Uterus (tissue), 2 donors: ENCODE measurements at regions not wholly inside any gene's neighbourhood (a gene's known extent, or its start where the extent isn't known, plus 50 kb on each side); places are given as distances from the start of the nearest gene placed in this dataset.

Experiments
- POLR2A ChIP-seq, 2 donors: fragments of 450-650 bp; IDR thresholded peaks; one replicate each; pipeline ENCODE4 v1.6.1; 2016; ENCODE audit warnings: antibody characterized with exemption in 2 of 2, mild to moderate bottlenecking in 1 of 2, moderate library complexity in 1 of 2
- TF ChIP-seq, protein P1 (sequence below), 4 experiments: fragments of 200-600 bp in 2 of 4; fragments of 450-650 bp in 2 of 4; sonication (generic) in 2 of 4; IDR thresholded peaks; one replicate each; pipeline ENCODE4 v1.5.1; 2016 to 2019; ENCODE audit warnings: antibody characterized with exemption in 4 of 4, mild to moderate bottlenecking in 2 of 4, moderate library complexity in 1 of 4

DNA sequence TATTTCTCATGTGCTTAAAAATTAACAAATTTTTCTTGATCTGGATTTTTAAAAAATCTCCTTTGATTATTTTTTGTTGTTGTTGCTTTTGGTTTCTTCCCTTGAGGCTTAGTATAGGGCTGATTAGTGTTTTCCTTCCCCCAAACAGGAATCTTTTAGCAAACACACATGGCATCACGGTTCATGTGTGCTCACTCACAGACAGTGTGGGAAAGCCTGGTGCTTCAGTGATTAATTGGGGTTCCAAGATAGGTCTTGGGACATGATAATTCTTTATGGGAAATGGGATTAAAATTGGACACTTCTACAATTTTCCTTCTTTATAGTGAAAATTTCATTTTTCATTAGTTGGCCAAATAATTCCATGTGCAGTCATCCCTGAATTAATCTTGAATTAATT is 153.9 kb upstream of the SOX11 start:
- TF ChIP-seq, protein P1, sequence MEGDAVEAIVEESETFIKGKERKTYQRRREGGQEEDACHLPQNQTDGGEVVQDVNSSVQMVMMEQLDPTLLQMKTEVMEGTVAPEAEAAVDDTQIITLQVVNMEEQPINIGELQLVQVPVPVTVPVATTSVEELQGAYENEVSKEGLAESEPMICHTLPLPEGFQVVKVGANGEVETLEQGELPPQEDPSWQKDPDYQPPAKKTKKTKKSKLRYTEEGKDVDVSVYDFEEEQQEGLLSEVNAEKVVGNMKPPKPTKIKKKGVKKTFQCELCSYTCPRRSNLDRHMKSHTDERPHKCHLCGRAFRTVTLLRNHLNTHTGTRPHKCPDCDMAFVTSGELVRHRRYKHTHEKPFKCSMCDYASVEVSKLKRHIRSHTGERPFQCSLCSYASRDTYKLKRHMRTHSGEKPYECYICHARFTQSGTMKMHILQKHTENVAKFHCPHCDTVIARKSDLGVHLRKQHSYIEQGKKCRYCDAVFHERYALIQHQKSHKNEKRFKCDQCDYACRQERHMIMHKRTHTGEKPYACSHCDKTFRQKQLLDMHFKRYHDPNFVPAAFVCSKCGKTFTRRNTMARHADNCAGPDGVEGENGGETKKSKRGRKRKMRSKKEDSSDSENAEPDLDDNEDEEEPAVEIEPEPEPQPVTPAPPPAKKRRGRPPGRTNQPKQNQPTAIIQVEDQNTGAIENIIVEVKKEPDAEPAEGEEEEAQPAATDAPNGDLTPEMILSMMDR (IDR thresholded peaks at IDR 0.05), result no peak
- no peak for TF ChIP-seq POLR2A (IDR thresholded peaks at IDR 0.05)
